Smooth muscle cell (in vitro differentiated cells): ENCODE measurements at regions not wholly inside any gene's neighbourhood (a gene's known extent, or its start where the extent isn't known, plus 50 kb on each side); places are given as distances from the start of the nearest gene placed in this dataset.

Experiments used
- DNase-seq: peaks from one replicate; lab custom pipeline; 2025; ENCODE audit not compliant: unreplicated experiment; lab: John Stamatoyannopoulos, UW
- H2AFZ ChIP-seq: fragments of 200-600 bp; sonication (generic); 2 replicates; pipeline ENCODE4 v1.6.0; 2016; ENCODE audit warnings: antibody characterized with exemption, low read depth, mild to moderate bottlenecking
- H3F3A ChIP-seq: fragments of 200-600 bp; sonication (generic); 2 replicates; pipeline ENCODE4 v1.6.0; 2017; ENCODE audit warnings: antibody characterized with exemption, low read depth
- H3K27ac ChIP-seq: fragments of 200-600 bp; sonication (generic); 2 replicates; pipeline ENCODE4 v1.5.1; 2016; ENCODE audit warnings: low read depth, mild to moderate bottlenecking
- H3K27me3 ChIP-seq: fragments of 200-600 bp; sonication (generic); 2 replicates; pipeline ENCODE4 v1.6.1; 2016; ENCODE audit warnings: low read depth, mild to moderate bottlenecking
- H3K36me3 ChIP-seq: fragments of 200-600 bp; sonication (generic); 2 replicates; pipeline ENCODE4 v1.5.1; 2016; ENCODE audit warnings: low read depth
- H3K4me1 ChIP-seq: fragments of 200-600 bp; sonication (generic); 2 replicates; pipeline ENCODE4 v1.5.1; 2016; ENCODE audit warnings: low read depth
- H3K4me2 ChIP-seq: fragments of 200-600 bp; sonication (generic); 2 replicates; pipeline ENCODE4 v1.6.0; 2016; ENCODE audit warnings: mild to moderate bottlenecking
- H3K4me3 ChIP-seq: fragments of 200-600 bp; sonication (generic); 2 replicates; pipeline ENCODE4 v1.5.1; 2016; ENCODE audit warnings: mild to moderate bottlenecking
- H3K79me2 ChIP-seq: fragments of 200-600 bp; sonication (generic); 2 replicates; pipeline ENCODE4 v1.6.0; 2016; ENCODE audit warnings: low read depth, mild to moderate bottlenecking
- H3K9ac ChIP-seq: fragments of 200-600 bp; sonication (generic); 2 replicates; pipeline ENCODE4 v1.6.0; 2016; ENCODE audit warnings: low read depth
- H3K9me3 ChIP-seq: fragments of 200-600 bp; sonication (generic); replicated peaks from 2 replicates; pipeline ENCODE4 v1.5.1; 2016; ENCODE audit warnings: low read depth
- H4K20me1 ChIP-seq: fragments of 200-600 bp; sonication (generic); 2 replicates; pipeline ENCODE4 v1.6.0; 2016; ENCODE audit warnings: low read depth
- CTCF ChIP-seq: fragments of 200-600 bp; sonication (generic); IDR thresholded peaks from 2 replicates; pipeline ENCODE4 v1.5.1; 2017; ENCODE audit warnings: borderline replicate concordance, mild to moderate bottlenecking, antibody characterized with exemption; ENCODE audit not compliant: insufficient read depth, poor library complexity, severe bottlenecking
- WGBS: methylation state at CpG from one replicate; pipeline ENCODE4 v1.1.7; 2016; ENCODE audit warnings: low lambda C conversion rate; 5-methylcytosine and 5-hydroxymethylcytosine counted together

- H3K36me3 ChIP-seq: no peaks in the 10 kb centered on the region
- H3K9me3 ChIP-seq: no peaks in the 10 kb centered on the region
- no peak for TF ChIP-seq CTCF
- no peak overlapping the region for H2AFZ ChIP-seq
- H3K27me3 ChIP-seq: no peaks in the 10 kb centered on the region
- H4K20me1 ChIP-seq: no peaks in the 10 kb centered on the region
- DNase-seq: no peak
- H3K27ac ChIP-seq: no peak overlapping the region
- peaks cover 5% of the 10 kb centered on the region for H3F3A ChIP-seq
- H3K4me1 ChIP-seq: peaks cover 9% of the 10 kb centered on the region
- no peaks in the 10 kb centered on the region for H3K79me2 ChIP-seq
- no peak overlapping the region for H3K4me3 ChIP-seq
- WGBS: 50% methylated on average over 6 of the region's 6 CpGs
- H3K4me2 ChIP-seq: no peak overlapping the region
- H3K9ac ChIP-seq: no peak overlapping the region
These were observed 304.8 kb upstream of the SORL1-AS1 start for GRCh38 chr11:121757480-121758125.

- no peaks in the 10 kb centered on the region for H3K79me2 ChIP-seq
- WGBS: 68% methylated on average over 3 of the region's 3 CpGs
- no peak overlapping the region for H3K4me2 ChIP-seq
- H2AFZ ChIP-seq: no peak overlapping the region
- H3K27ac ChIP-seq: no peak overlapping the region
- H3K4me1 ChIP-seq: peaks cover 9% of the 10 kb centered on the region
- H3F3A ChIP-seq: no peaks in the 10 kb centered on the region
- H3K9me3 ChIP-seq: no peaks in the 10 kb centered on the region
- H3K27me3 ChIP-seq: no peaks in the 10 kb centered on the region
- no peaks in the 10 kb centered on the region for H4K20me1 ChIP-seq
- H3K4me3 ChIP-seq: no peak overlapping the region
- no peak for TF ChIP-seq CTCF
- no peaks in the 10 kb centered on the region for H3K36me3 ChIP-seq
- DNase-seq: no peak
- H3K9ac ChIP-seq: no peak overlapping the region
These were observed 303.1 kb upstream of the SORL1-AS1 start for GRCh38 chr11:121755906-121756305.

- Histone ChIP-seq H3K79me2 (no peaks in the 10 kb centered on the region), H2AFZ (no peak overlapping the region), H3F3A (no peaks in the 10 kb centered on the region), H3K4me2 (no peak overlapping the region), H3K9me3 (no peaks in the 10 kb centered on the region), H3K4me1 (peaks cover 9% of the 10 kb centered on the region), H3K4me3 (no peak overlapping the region), H3K27ac (no peak overlapping the region), H3K36me3 (no peaks in the 10 kb centered on the region), H3K9ac (no peak overlapping the region), H4K20me1 (no peaks in the 10 kb centered on the region), H3K27me3 (no peaks in the 10 kb centered on the region)
- WGBS: 85% methylated on average over 2 of the region's 2 CpGs
- TF ChIP-seq CTCF: no peak
- no peak for DNase-seq
These were observed 302.4 kb upstream of the SORL1-AS1 start for GRCh38 chr11:121755191-121755590.

GRCh38 chr11:121754598-121754997 is 301.8 kb upstream of the SORL1-AS1 start:
- no peaks in the 10 kb centered on the region for H3K27me3 ChIP-seq
- no peaks in the 10 kb centered on the region for H3F3A ChIP-seq
- no peaks in the 10 kb centered on the region for H4K20me1 ChIP-seq
- H3K9ac ChIP-seq: no peak overlapping the region
- H3K4me2 ChIP-seq: no peak overlapping the region
- H3K9me3 ChIP-seq: no peaks in the 10 kb centered on the region
- 65% methylated on average over 2 of the region's 2 CpGs for WGBS
- no peak for DNase-seq
- TF ChIP-seq CTCF: no peak
- H3K4me1 ChIP-seq: peaks cover 9% of the 10 kb centered on the region
- H3K4me3 ChIP-seq: no peak overlapping the region
- H3K79me2 ChIP-seq: no peaks in the 10 kb centered on the region
- H3K36me3 ChIP-seq: no peaks in the 10 kb centered on the region
- no peak overlapping the region for H2AFZ ChIP-seq
- H3K27ac ChIP-seq: no peak overlapping the region
